ENCODE measurements at regions not wholly inside any gene's neighbourhood (a gene's known extent, or its start where the extent isn't known, plus 50 kb on each side); places are given as distances from the start of the nearest gene placed in this dataset.

GRCh38 chr3:124453189-124453588, 277.1 kb upstream of the UMPS start:
- DNase-seq (ENCODE audit: low read depth, low spot score), result no peak
- no peak overlapping the region for H3K27ac ChIP-seq

GRCh38 chr3:124455891-124456290, 274.4 kb upstream of the UMPS start:
- no peak for DNase-seq (ENCODE audit: low read depth, low spot score)

GRCh38 chr3:124456506-124456905, 273.7 kb upstream of the UMPS start:
- no peak overlapping the region for H3K27ac ChIP-seq
- no peak for DNase-seq (ENCODE audit: low read depth, low spot score)

More at GRCh38 chr3:124455891-124456290, 274.4 kb upstream of the UMPS start:
- no peak overlapping the region for H3K27ac ChIP-seq

GRCh38 chr3:124459678-124460077, 270.6 kb upstream of the UMPS start:
- DNase-seq (ENCODE audit: low read depth, low spot score), result no peak
- H3K27ac ChIP-seq, result no peak overlapping the region

- no peak for DNase-seq (ENCODE audit: low read depth, low spot score)
- H3K27ac ChIP-seq, result no peak overlapping the region
These were observed 269.1 kb upstream of the UMPS start for GRCh38 chr3:124461126-124461525.

GRCh38 chr3:124461838-124462632, 268.2 kb upstream of the UMPS start:
- no peak for DNase-seq (ENCODE audit: low read depth, low spot score)
- no peak overlapping the region for H3K27ac ChIP-seq

- no peak for DNase-seq (ENCODE audit: low read depth, low spot score)
- no peak overlapping the region for H3K27ac ChIP-seq
These were observed 267.0 kb upstream of the UMPS start for GRCh38 chr3:124463234-124463633.

- DNase-seq (ENCODE audit: low read depth, low spot score), result no peak
- H3K27ac ChIP-seq, result no peak overlapping the region
These were observed 262.0 kb upstream of the UMPS start for GRCh38 chr3:124467980-124468902.

GRCh38 chr3:124469555-124469954, 260.7 kb upstream of the UMPS start:
- no peak for DNase-seq (ENCODE audit: low read depth, low spot score)
- no peak overlapping the region for H3K27ac ChIP-seq

GRCh38 chr3:124478830-124479229, 251.4 kb upstream of the UMPS start:
- DNase-seq (ENCODE audit: low read depth, low spot score), result no peak
- H3K27ac ChIP-seq, result no peak overlapping the region

- no peak for DNase-seq (ENCODE audit: low read depth, low spot score)
- H3K27ac ChIP-seq, result no peak overlapping the region
These were observed 246.3 kb upstream of the UMPS start for GRCh38 chr3:124483915-124484470.

- no peak for DNase-seq (ENCODE audit: low read depth, low spot score)
- no peak overlapping the region for H3K27ac ChIP-seq
These were observed 243.9 kb upstream of the UMPS start for GRCh38 chr3:124486324-124486723.

GRCh38 chr3:124489506-124489905, 240.7 kb upstream of the UMPS start:
- no peak for DNase-seq (ENCODE audit: low read depth, low spot score)
- no peak overlapping the region for H3K27ac ChIP-seq

- H3K27ac ChIP-seq, result no peak overlapping the region
- DNase-seq (ENCODE audit: low read depth, low spot score), result no peak
These were observed 239.2 kb upstream of the UMPS start for GRCh38 chr3:124491098-124491497.

GRCh38 chr3:124491875-124492274, 238.4 kb upstream of the UMPS start:
- H3K27ac ChIP-seq, result no peak overlapping the region
- DNase-seq (ENCODE audit: low read depth, low spot score), result no peak

GRCh38 chr3:124492824-124493223, 237.4 kb upstream of the UMPS start:
- peak; percentile 29 for DNase-seq (ENCODE audit: low read depth, low spot score)
- no peak overlapping the region for H3K27ac ChIP-seq

- no peak for DNase-seq (ENCODE audit: low read depth, low spot score)
These were observed 234.2 kb upstream of the UMPS start for GRCh38 chr3:124496061-124496460.

GRCh38 chr3:124497487-124497886, 232.8 kb upstream of the UMPS start:
- H3K27ac ChIP-seq, result no peak overlapping the region

More at GRCh38 chr3:124496061-124496460, 234.2 kb upstream of the UMPS start:
- H3K27ac ChIP-seq, result no peak overlapping the region

GRCh38 chr3:124498891-124499290, 231.4 kb upstream of the UMPS start:
- DNase-seq (ENCODE audit: low read depth, low spot score), result no peak
- no peak overlapping the region for H3K27ac ChIP-seq

More at GRCh38 chr3:124497487-124497886, 232.8 kb upstream of the UMPS start:
- no peak for DNase-seq (ENCODE audit: low read depth, low spot score)

GRCh38 chr3:124504332-124505059, 225.8 kb upstream of the UMPS start:
- H3K27ac ChIP-seq, result no peak overlapping the region
- DNase-seq (ENCODE audit: low read depth, low spot score), result no peak

All from epithelial cell of prostate (primary cell).